Ishikawa (cell line): ENCODE measurements at regions not wholly inside any gene's neighbourhood (a gene's known extent, or its start where the extent isn't known, plus 50 kb on each side); places are given as distances from the start of the nearest gene placed in this dataset.

Source experiments
- CEBPB ChIP-seq: IDR thresholded peaks from 2 replicates; pipeline ENCODE4 v1.6.1; 2012
- CREB1 ChIP-seq: IDR thresholded peaks from 2 replicates; pipeline ENCODE4 v1.6.1; 2012; ENCODE audit warnings: low read depth
- EGR1 ChIP-seq: IDR thresholded peaks from 2 replicates; pipeline ENCODE4 v1.6.1; 2012
- EP300 ChIP-seq: IDR thresholded peaks from 2 replicates; pipeline ENCODE4 v1.6.1; 2012; ENCODE audit warnings: borderline replicate concordance
- FOXM1 ChIP-seq: IDR thresholded peaks from 2 replicates; pipeline ENCODE4 v1.6.1; 2012; ENCODE audit warnings: low read depth, borderline replicate concordance
- NFIC ChIP-seq: IDR thresholded peaks from 2 replicates; pipeline ENCODE4 v1.6.1; 2012
- RAD21 ChIP-seq: IDR thresholded peaks from 2 replicates; pipeline ENCODE4 v1.6.1; 2012; ENCODE audit warnings: low read depth
- TAF1 ChIP-seq: IDR thresholded peaks from 2 replicates; pipeline ENCODE4 v1.6.1; 2012; ENCODE audit warnings: low read depth, mild to moderate bottlenecking
- TCF12 ChIP-seq: IDR thresholded peaks from 2 replicates; pipeline ENCODE4 v1.6.1; 2012; ENCODE audit warnings: low read depth
- TEAD4 ChIP-seq: IDR thresholded peaks from 2 replicates; pipeline ENCODE4 v1.6.1; 2012
- YY1 ChIP-seq: IDR thresholded peaks from 2 replicates; pipeline ENCODE4 v1.6.1; 2012; ENCODE audit warnings: low read depth
- ZBTB7A ChIP-seq: IDR thresholded peaks from 2 replicates; pipeline ENCODE4 v1.6.1; 2012; ENCODE audit warnings: low read depth
- TF ChIP-seq, protein P1 (sequence below): IDR thresholded peaks from 2 replicates; pipeline ENCODE4 v1.6.1; 2012; ENCODE audit warnings: low read depth, mild to moderate bottlenecking
- TF ChIP-seq, protein P2 (sequence below): IDR thresholded peaks from 2 replicates; pipeline ENCODE4 v1.6.1; 2012
- TF ChIP-seq, protein P3 (sequence below): IDR thresholded peaks from 2 replicates; pipeline ENCODE4 v1.6.1; 2012

GRCh38 chr18:11274144-11274794 is 124.9 kb upstream of the PIEZO2 start:
- TF ChIP-seq CEBPB (no peak), NFIC (no peak), CREB1 (no peak), EP300 (no peak), TEAD4 (no peak), FOXM1 (no peak), RAD21 (no peak), EGR1 (no peak), YY1 (no peak), TCF12 (no peak)
- TF ChIP-seq, protein P1, sequence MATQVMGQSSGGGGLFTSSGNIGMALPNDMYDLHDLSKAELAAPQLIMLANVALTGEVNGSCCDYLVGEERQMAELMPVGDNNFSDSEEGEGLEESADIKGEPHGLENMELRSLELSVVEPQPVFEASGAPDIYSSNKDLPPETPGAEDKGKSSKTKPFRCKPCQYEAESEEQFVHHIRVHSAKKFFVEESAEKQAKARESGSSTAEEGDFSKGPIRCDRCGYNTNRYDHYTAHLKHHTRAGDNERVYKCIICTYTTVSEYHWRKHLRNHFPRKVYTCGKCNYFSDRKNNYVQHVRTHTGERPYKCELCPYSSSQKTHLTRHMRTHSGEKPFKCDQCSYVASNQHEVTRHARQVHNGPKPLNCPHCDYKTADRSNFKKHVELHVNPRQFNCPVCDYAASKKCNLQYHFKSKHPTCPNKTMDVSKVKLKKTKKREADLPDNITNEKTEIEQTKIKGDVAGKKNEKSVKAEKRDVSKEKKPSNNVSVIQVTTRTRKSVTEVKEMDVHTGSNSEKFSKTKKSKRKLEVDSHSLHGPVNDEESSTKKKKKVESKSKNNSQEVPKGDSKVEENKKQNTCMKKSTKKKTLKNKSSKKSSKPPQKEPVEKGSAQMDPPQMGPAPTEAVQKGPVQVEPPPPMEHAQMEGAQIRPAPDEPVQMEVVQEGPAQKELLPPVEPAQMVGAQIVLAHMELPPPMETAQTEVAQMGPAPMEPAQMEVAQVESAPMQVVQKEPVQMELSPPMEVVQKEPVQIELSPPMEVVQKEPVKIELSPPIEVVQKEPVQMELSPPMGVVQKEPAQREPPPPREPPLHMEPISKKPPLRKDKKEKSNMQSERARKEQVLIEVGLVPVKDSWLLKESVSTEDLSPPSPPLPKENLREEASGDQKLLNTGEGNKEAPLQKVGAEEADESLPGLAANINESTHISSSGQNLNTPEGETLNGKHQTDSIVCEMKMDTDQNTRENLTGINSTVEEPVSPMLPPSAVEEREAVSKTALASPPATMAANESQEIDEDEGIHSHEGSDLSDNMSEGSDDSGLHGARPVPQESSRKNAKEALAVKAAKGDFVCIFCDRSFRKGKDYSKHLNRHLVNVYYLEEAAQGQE = no peak
- TF ChIP-seq, protein P2, sequence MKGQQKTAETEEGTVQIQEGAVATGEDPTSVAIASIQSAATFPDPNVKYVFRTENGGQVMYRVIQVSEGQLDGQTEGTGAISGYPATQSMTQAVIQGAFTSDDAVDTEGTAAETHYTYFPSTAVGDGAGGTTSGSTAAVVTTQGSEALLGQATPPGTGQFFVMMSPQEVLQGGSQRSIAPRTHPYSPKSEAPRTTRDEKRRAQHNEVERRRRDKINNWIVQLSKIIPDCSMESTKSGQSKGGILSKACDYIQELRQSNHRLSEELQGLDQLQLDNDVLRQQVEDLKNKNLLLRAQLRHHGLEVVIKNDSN = no peak

DNA sequence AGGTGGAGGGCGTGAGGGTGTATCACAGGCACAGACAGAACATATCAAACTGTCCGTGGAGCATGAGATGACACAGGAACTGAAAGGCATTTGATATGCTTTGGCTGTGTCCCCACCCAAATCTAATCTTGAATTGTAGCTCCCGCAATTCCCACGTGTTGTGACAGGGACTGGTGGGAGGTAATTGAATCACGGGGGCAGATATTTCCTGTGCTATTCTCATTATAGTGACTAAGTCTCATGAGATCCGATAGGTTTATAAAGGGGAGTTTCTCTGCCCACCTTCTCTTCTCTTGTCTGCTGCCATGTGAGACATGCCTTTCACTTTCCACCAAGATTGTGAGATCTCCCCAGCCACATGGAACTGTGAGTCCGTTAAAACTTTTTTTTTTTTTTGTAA is 123.1 kb upstream of the PIEZO2 start:
- no peak for TF ChIP-seq NFIC
- TF ChIP-seq, protein P3, sequence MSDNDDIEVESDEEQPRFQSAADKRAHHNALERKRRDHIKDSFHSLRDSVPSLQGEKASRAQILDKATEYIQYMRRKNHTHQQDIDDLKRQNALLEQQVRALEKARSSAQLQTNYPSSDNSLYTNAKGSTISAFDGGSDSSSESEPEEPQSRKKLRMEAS = no peak
- no peak for TF ChIP-seq ZBTB7A
- no peak for TF ChIP-seq CEBPB
- no peak for TF ChIP-seq YY1
- no peak for TF ChIP-seq EP300
- TF ChIP-seq, protein P1 = no peak
- no peak for TF ChIP-seq TEAD4
- no peak for TF ChIP-seq RAD21
- no peak for TF ChIP-seq EGR1
- TF ChIP-seq, protein P2 = no peak
- no peak for TF ChIP-seq TAF1
- TF ChIP-seq CREB1 = no peak
- TF ChIP-seq TCF12 = no peak
- no peak for TF ChIP-seq FOXM1

DNA sequence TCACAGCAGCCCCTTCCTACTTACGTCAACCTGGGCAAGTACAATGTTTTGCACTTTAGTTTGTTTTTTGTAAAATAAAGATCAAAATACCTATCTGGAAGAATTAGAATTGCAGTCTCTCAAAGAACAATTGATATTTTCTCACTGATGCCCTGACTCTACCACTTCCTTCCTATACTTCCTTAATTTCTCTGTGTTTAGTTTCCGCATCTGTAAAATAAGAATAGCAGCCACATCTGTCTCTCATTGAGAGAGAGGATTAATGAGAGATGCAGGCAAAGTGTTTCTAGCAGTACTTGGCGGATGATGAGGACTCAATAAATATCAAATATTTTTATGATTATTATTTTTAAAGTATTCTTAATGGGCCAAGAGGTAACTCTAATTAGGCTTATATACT is 122.6 kb upstream of the PIEZO2 start:
- TF ChIP-seq FOXM1 = no peak
- TF ChIP-seq, protein P2 = no peak
- TF ChIP-seq RAD21 = no peak
- TF ChIP-seq, protein P1 = no peak
- no peak for TF ChIP-seq TEAD4
- TF ChIP-seq EGR1 = no peak
- TF ChIP-seq EP300 = no peak
- TF ChIP-seq CREB1 = no peak
- TF ChIP-seq, protein P3 = no peak
- no peak for TF ChIP-seq CEBPB
- no peak for TF ChIP-seq YY1
- TF ChIP-seq NFIC = no peak
- TF ChIP-seq ZBTB7A = no peak
- TF ChIP-seq TAF1 = no peak
- TF ChIP-seq TCF12 = no peak
